GM23338 (cell line): ENCODE measurements at regions not wholly inside any gene's neighbourhood (a gene's known extent, or its start where the extent isn't known, plus 50 kb on each side); places are given as distances from the start of the nearest gene placed in this dataset.

Experiments used
- ATAC-seq: fragments of 200-7000 bp; cut with Tn5 transposase; 3 replicates; pipeline ENCODE4 v1.9.1; 2020
- DNase-seq: peaks from one replicate; pipeline ENCODE4 v3.0.0-alpha.2; 2015; ENCODE audit warnings: low spot score
- H2AFZ ChIP-seq: fragments of 200-600 bp; sonication (generic); 2 replicates; pipeline ENCODE4 v1.8.0; 2016; ENCODE audit warnings: antibody characterized with exemption, mild to moderate bottlenecking, moderate library complexity
- H3F3A ChIP-seq: fragments of 200-600 bp; sonication (generic); replicated peaks from 2 replicates; pipeline ENCODE4 v1.8.0; 2017; ENCODE audit warnings: antibody characterized with exemption, mixed run types, low read depth
- H3K27ac ChIP-seq: fragments of 200-600 bp; sonication (generic); 2 replicates; pipeline ENCODE4 v1.6.1; 2016; ENCODE audit warnings: low read depth
- H3K27me3 ChIP-seq: fragments of 200-600 bp; sonication (generic); 2 replicates; pipeline ENCODE4 v1.8.0; 2016; ENCODE audit warnings: mild to moderate bottlenecking, mixed run types, moderate library complexity; ENCODE audit not compliant: insufficient read depth
- H3K36me3 ChIP-seq: fragments of 200-600 bp; sonication (generic); 2 replicates; pipeline ENCODE4 v1.8.0; 2016; ENCODE audit warnings: mild to moderate bottlenecking; ENCODE audit not compliant: insufficient read depth
- H3K4me1 ChIP-seq: fragments of 200-600 bp; sonication (generic); 2 replicates; pipeline ENCODE4 v1.8.0; 2016; ENCODE audit warnings: mild to moderate bottlenecking, moderate library complexity; ENCODE audit not compliant: insufficient read depth
- H3K4me2 ChIP-seq: fragments of 200-600 bp; sonication (generic); 2 replicates; pipeline ENCODE4 v1.7.1; 2017; ENCODE audit warnings: mixed run types
- H3K4me3 ChIP-seq: fragments of 200-600 bp; sonication (generic); 2 replicates; pipeline ENCODE4 v1.6.1; 2016; ENCODE audit warnings: mixed run types
- H3K79me2 ChIP-seq: fragments of 200-600 bp; sonication (generic); replicated peaks from 2 replicates; pipeline ENCODE4 v1.8.0; 2017; ENCODE audit warnings: mild to moderate bottlenecking; ENCODE audit not compliant: insufficient read depth
- H3K9me2 ChIP-seq: fragments of 200-600 bp; sonication (generic); 2 replicates; pipeline ENCODE4 v1.8.0; 2017; ENCODE audit not compliant: insufficient read depth
- H4K20me1 ChIP-seq: fragments of 200-600 bp; sonication (generic); replicated peaks from 2 replicates; pipeline ENCODE4 v1.8.0; 2017; ENCODE audit warnings: mild to moderate bottlenecking; ENCODE audit not compliant: insufficient read depth
- H3K27ac Mint-ChIP-seq: 2 replicates; pipeline ENCODE4 v1.8.0; 2020; ENCODE audit warnings: inconsistent platforms, mild to moderate bottlenecking, moderate library complexity, mixed read lengths
- H3K27me3 Mint-ChIP-seq: 3 replicates; pipeline ENCODE4 v1.8.0; 2022; ENCODE audit warnings: low read depth, mild to moderate bottlenecking, moderate library complexity, mixed read lengths, inconsistent platforms; ENCODE audit not compliant: insufficient read depth, poor library complexity
- H3K36me3 Mint-ChIP-seq: 3 replicates; pipeline ENCODE4 v1.8.0; 2021; ENCODE audit warnings: low read depth, mild to moderate bottlenecking, inconsistent platforms, moderate library complexity, mixed read lengths
- H3K4me1 Mint-ChIP-seq: 3 replicates; pipeline ENCODE4 v1.8.0; 2020; ENCODE audit warnings: mild to moderate bottlenecking, inconsistent platforms, mixed read lengths
- H3K4me3 Mint-ChIP-seq: 3 replicates; pipeline ENCODE4 v1.8.0; 2021; ENCODE audit warnings: moderate library complexity, mild to moderate bottlenecking, inconsistent platforms, mixed read lengths
- H3K9me3 Mint-ChIP-seq: 3 replicates; pipeline ENCODE4 v1.8.0; 2020; ENCODE audit warnings: moderate library complexity, mild to moderate bottlenecking, inconsistent platforms, mixed read lengths
- NANOG ChIP-seq: IDR thresholded peaks from 2 replicates; pipeline ENCODE4 v1.6.1; 2016; ENCODE audit warnings: antibody characterized with exemption, borderline replicate concordance
- STAT1 ChIP-seq: IDR thresholded peaks from one replicate; pipeline ENCODE4 v1.6.1; 2016; ENCODE audit warnings: antibody characterized with exemption; ENCODE audit not compliant: unreplicated experiment
- TF ChIP-seq, protein P1 (sequence below): fragments of 250-450 bp; sonication (Bioruptor Pico); IDR thresholded peaks from 2 replicates; pipeline ENCODE4 v1.5.0; 2020; ENCODE audit warnings: mild to moderate bottlenecking, moderate library complexity
- TF ChIP-seq, protein P2 (sequence below): IDR thresholded peaks from 2 replicates; pipeline ENCODE4 v1.6.1; 2016; ENCODE audit warnings: antibody characterized with exemption
- TF ChIP-seq, protein P3 (sequence below), 2 experiments: fragments of 200-600 bp in 1 of 2; sonication (generic) in 1 of 2; conservative IDR thresholded peaks; 2 replicates each; pipeline versions ENCODE4 v1.5.1 to v1.6.1; 2016 to 2017; ENCODE audit warnings: antibody characterized with exemption in 2 of 2, low read depth in 2 of 2, mild to moderate bottlenecking in 2 of 2, moderate library complexity in 1 of 2

DNA sequence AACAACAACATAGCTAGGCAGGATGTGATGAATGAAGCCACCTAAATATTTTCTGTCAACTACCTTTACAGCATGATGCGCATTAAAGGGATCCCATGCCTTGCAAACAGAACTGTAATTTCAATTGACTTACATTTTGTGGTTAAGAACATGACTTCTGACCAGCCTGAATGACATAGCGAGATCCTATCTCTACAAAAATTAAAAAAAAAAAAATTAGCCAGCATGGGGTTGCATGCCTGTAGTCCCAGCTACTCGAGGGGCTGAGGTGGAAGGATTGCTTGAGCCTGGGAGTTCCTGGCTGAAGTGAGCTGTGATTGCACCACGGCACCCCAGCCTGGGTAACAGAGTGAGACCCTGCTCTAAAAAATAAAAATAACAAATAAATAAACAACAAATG, 680.6 kb downstream of the IQCM start:
- Histone ChIP-seq H3K9me2 (0 out of 2 replicates have a peak, but pooled peaks cover 5% of the 10 kb centered on the region), H3K4me3 (no peak overlapping the region), H3K79me2 (no peaks in the 10 kb centered on the region), H3K27me3 (no peaks in the 10 kb centered on the region), H3K36me3 (no peaks in the 10 kb centered on the region), H3F3A (no peaks in the 10 kb centered on the region), H3K4me1 (peaks cover 5% of the 10 kb centered on the region), H3K27ac (no peak overlapping the region), H2AFZ (no peak overlapping the region), H3K4me2 (0 out of 2 replicates have a peak overlapping the region, but pooled peaks have one; percentile 15), H4K20me1 (no peaks in the 10 kb centered on the region)
- no peak for DNase-seq
- Mint-ChIP-seq H3K4me3 (no peak overlapping the region), H3K4me1 (peaks cover 20% of the 10 kb centered on the region), H3K9me3 (no peaks in the 10 kb centered on the region), H3K36me3 (no peaks in the 10 kb centered on the region), H3K27ac (no peak overlapping the region), H3K27me3 (peaks cover 2% of the 10 kb centered on the region)
- ATAC-seq, result no peak
- TF ChIP-seq, protein P1, sequence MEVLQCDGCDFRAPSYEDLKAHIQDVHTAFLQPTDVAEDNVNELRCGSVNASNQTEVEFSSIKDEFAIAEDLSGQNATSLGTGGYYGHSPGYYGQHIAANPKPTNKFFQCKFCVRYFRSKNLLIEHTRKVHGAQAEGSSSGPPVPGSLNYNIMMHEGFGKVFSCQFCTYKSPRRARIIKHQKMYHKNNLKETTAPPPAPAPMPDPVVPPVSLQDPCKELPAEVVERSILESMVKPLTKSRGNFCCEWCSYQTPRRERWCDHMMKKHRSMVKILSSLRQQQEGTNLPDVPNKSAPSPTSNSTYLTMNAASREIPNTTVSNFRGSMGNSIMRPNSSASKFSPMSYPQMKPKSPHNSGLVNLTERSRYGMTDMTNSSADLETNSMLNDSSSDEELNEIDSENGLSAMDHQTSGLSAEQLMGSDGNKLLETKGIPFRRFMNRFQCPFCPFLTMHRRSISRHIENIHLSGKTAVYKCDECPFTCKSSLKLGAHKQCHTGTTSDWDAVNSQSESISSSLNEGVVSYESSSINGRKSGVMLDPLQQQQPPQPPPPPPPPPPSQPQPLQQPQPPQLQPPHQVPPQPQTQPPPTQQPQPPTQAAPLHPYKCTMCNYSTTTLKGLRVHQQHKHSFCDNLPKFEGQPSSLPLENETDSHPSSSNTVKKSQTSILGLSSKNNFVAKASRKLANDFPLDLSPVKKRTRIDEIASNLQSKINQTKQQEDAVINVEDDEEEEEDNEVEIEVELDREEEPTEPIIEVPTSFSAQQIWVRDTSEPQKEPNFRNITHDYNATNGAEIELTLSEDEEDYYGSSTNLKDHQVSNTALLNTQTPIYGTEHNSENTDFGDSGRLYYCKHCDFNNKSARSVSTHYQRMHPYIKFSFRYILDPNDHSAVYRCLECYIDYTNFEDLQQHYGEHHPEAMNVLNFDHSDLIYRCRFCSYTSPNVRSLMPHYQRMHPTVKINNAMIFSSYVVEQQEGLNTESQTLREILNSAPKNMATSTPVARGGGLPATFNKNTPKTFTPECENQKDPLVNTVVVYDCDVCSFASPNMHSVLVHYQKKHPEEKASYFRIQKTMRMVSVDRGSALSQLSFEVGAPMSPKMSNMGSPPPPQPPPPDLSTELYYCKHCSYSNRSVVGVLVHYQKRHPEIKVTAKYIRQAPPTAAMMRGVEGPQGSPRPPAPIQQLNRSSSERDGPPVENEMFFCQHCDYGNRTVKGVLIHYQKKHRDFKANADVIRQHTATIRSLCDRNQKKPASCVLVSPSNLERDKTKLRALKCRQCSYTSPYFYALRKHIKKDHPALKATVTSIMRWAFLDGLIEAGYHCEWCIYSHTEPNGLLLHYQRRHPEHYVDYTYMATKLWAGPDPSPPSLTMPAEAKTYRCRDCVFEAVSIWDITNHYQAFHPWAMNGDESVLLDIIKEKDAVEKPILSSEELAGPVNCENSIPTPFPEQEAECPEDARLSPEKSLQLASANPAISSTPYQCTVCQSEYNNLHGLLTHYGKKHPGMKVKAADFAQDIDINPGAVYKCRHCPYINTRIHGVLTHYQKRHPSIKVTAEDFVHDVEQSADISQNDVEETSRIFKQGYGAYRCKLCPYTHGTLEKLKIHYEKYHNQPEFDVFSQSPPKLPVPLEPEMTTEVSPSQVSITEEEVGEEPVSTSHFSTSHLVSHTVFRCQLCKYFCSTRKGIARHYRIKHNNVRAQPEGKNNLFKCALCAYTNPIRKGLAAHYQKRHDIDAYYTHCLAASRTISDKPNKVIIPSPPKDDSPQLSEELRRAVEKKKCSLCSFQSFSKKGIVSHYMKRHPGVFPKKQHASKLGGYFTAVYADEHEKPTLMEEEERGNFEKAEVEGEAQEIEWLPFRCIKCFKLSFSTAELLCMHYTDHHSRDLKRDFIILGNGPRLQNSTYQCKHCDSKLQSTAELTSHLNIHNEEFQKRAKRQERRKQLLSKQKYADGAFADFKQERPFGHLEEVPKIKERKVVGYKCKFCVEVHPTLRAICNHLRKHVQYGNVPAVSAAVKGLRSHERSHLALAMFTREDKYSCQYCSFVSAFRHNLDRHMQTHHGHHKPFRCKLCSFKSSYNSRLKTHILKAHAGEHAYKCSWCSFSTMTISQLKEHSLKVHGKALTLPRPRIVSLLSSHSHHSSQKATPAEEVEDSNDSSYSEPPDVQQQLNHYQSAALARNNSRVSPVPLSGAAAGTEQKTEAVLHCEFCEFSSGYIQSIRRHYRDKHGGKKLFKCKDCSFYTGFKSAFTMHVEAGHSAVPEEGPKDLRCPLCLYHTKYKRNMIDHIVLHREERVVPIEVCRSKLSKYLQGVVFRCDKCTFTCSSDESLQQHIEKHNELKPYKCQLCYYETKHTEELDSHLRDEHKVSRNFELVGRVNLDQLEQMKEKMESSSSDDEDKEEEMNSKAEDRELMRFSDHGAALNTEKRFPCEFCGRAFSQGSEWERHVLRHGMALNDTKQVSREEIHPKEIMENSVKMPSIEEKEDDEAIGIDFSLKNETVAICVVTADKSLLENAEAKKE (CRISPR knock-in tag), result no peak
- TF ChIP-seq STAT1 (no peak), NANOG (no peak)
- TF ChIP-seq, protein P2, sequence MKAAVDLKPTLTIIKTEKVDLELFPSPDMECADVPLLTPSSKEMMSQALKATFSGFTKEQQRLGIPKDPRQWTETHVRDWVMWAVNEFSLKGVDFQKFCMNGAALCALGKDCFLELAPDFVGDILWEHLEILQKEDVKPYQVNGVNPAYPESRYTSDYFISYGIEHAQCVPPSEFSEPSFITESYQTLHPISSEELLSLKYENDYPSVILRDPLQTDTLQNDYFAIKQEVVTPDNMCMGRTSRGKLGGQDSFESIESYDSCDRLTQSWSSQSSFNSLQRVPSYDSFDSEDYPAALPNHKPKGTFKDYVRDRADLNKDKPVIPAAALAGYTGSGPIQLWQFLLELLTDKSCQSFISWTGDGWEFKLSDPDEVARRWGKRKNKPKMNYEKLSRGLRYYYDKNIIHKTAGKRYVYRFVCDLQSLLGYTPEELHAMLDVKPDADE, result no peak
- TF ChIP-seq, protein P3, sequence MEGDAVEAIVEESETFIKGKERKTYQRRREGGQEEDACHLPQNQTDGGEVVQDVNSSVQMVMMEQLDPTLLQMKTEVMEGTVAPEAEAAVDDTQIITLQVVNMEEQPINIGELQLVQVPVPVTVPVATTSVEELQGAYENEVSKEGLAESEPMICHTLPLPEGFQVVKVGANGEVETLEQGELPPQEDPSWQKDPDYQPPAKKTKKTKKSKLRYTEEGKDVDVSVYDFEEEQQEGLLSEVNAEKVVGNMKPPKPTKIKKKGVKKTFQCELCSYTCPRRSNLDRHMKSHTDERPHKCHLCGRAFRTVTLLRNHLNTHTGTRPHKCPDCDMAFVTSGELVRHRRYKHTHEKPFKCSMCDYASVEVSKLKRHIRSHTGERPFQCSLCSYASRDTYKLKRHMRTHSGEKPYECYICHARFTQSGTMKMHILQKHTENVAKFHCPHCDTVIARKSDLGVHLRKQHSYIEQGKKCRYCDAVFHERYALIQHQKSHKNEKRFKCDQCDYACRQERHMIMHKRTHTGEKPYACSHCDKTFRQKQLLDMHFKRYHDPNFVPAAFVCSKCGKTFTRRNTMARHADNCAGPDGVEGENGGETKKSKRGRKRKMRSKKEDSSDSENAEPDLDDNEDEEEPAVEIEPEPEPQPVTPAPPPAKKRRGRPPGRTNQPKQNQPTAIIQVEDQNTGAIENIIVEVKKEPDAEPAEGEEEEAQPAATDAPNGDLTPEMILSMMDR (conservative IDR thresholded peaks at IDR 0.05; ENCODE audit: low read depth in 2 of 2), result no peak
